Mucosa of gallbladder (tissue), 1 donor: ENCODE measurements at regions not wholly inside any gene's neighbourhood (a gene's known extent, or its start where the extent isn't known, plus 50 kb on each side); places are given as distances from the start of the nearest gene placed in this dataset.

ENCODE experiments used
- DNase-seq: peaks from one replicate; pipeline ENCODE4 v3.0.0-alpha.2; 2020; ENCODE audit warnings: low spot score
- donor health status: DM: no; HTN: no; CAD: no.

- DNase-seq = no peak
These were observed 74.4 kb upstream of the SYT1 start for GRCh38 chr12:78790148-78790547.

GRCh38 chr12:78792052-78792698, 72.4 kb upstream of the SYT1 start:
- no peak for DNase-seq

- DNase-seq = no peak
These were observed 71.1 kb upstream of the SYT1 start for GRCh38 chr12:78793491-78793890.

GRCh38 chr12:78793982-78794381, 70.6 kb upstream of the SYT1 start:
- no peak for DNase-seq

GRCh38 chr12:78795934-78796445, 68.6 kb upstream of the SYT1 start:
- DNase-seq = no peak

GRCh38 chr12:78797196-78797931, 67.2 kb upstream of the SYT1 start:
- DNase-seq = no peak

GRCh38 chr12:78799649-78800048, 64.9 kb upstream of the SYT1 start:
- no peak for DNase-seq

GRCh38 chr12:78802593-78802992, 62.0 kb upstream of the SYT1 start:
- no peak for DNase-seq

- DNase-seq = no peak
These were observed 60.3 kb upstream of the SYT1 start for GRCh38 chr12:78804262-78804661.
